ENCODE measurements at regions not wholly inside any gene's neighbourhood (a gene's known extent, or its start where the extent isn't known, plus 50 kb on each side); places are given as distances from the start of the nearest gene placed in this dataset.

- no peak overlapping the region for H2AFZ ChIP-seq (ENCODE audit: low read length)
- H3K27ac ChIP-seq (ENCODE audit: low read depth, low read length, poor library complexity, severe bottlenecking): no peak overlapping the region
- no peaks in the 10 kb centered on the region for H3K4me1 ChIP-seq (ENCODE audit: insufficient read depth, low read length, poor library complexity, severe bottlenecking)
- TF ChIP-seq EZH2phosphoT487 (IDR thresholded peaks at IDR 0.05; ENCODE audit: borderline replicate concordance, low read depth, low read length) (no peak), CTCF (conservative IDR thresholded peaks at IDR 0.05; ENCODE audit: low read length) (no peak)
- no peak overlapping the region for H3K4me2 ChIP-seq (ENCODE audit: low read length)
- BruUV-seq (replicated peaks): no TSS peak
- ChIA-PET POLR2A (no interaction called here), CTCF (ENCODE audit: unreplicated experiment) (no interaction called here)
- H3K9me2 ChIP-seq (ENCODE audit: insufficient read depth, low read length): no peaks in the 10 kb centered on the region
- no peaks in the 10 kb centered on the region for H3K9me3 ChIP-seq (ENCODE audit: low read length)
- H4K20me1 ChIP-seq (ENCODE audit: insufficient read depth, low read length): no peaks in the 10 kb centered on the region
- H3K36me3 ChIP-seq (ENCODE audit: insufficient read depth, low read length): no peaks in the 10 kb centered on the region
- no peak overlapping the region for H3K4me3 ChIP-seq (ENCODE audit: low read depth, low read length, poor library complexity, severe bottlenecking)
- intact Hi-C loops (cut with micrococcal nuclease; ENCODE audit: unreplicated experiment): no loop called here
- H3K79me2 ChIP-seq (ENCODE audit: insufficient read depth, low read depth, low read length): no peaks in the 10 kb centered on the region
- DNase-seq (ENCODE audit: low spot score): no peak
These were observed 222.8 kb upstream of the MSX2 start for GRCh38 chr5:174501461-174502069.

GRCh38 chr5:174503086-174503460 lies 221.3 kb upstream of the MSX2 start:
- no peak overlapping the region for H3K4me2 ChIP-seq (ENCODE audit: low read length)
- ChIA-PET CTCF (ENCODE audit: unreplicated experiment) (no interaction called here), POLR2A (no interaction called here)
- H3K79me2 ChIP-seq (ENCODE audit: insufficient read depth, low read depth, low read length): no peaks in the 10 kb centered on the region
- H3K4me1 ChIP-seq (ENCODE audit: insufficient read depth, low read length, poor library complexity, severe bottlenecking): no peaks in the 10 kb centered on the region
- DNase-seq (ENCODE audit: low spot score): no peak
- H2AFZ ChIP-seq (ENCODE audit: low read length): no peak overlapping the region
- no peaks in the 10 kb centered on the region for H3K9me2 ChIP-seq (ENCODE audit: insufficient read depth, low read length)
- no peaks in the 10 kb centered on the region for H3K9me3 ChIP-seq (ENCODE audit: low read length)
- BruUV-seq (replicated peaks): no TSS peak
- intact Hi-C loops (cut with micrococcal nuclease; ENCODE audit: unreplicated experiment): no loop called here
- no peak for TF ChIP-seq CTCF (conservative IDR thresholded peaks at IDR 0.05; ENCODE audit: low read length)
- no peak for TF ChIP-seq EZH2phosphoT487 (IDR thresholded peaks at IDR 0.05; ENCODE audit: borderline replicate concordance, low read depth, low read length)
- no peaks in the 10 kb centered on the region for H4K20me1 ChIP-seq (ENCODE audit: insufficient read depth, low read length)
- no peak overlapping the region for H3K4me3 ChIP-seq (ENCODE audit: low read depth, low read length, poor library complexity, severe bottlenecking)
- no peaks in the 10 kb centered on the region for H3K36me3 ChIP-seq (ENCODE audit: insufficient read depth, low read length)
- no peak overlapping the region for H3K27ac ChIP-seq (ENCODE audit: low read depth, low read length, poor library complexity, severe bottlenecking)

GRCh38 chr5:174503461-174504265 lies 220.7 kb upstream of the MSX2 start:
- Histone ChIP-seq H3K27ac (ENCODE audit: low read depth, low read length, poor library complexity, severe bottlenecking) (no peak overlapping the region), H3K9me3 (ENCODE audit: low read length) (no peaks in the 10 kb centered on the region), H3K4me1 (ENCODE audit: insufficient read depth, low read length, poor library complexity, severe bottlenecking) (no peaks in the 10 kb centered on the region), H3K9me2 (ENCODE audit: insufficient read depth, low read length) (no peaks in the 10 kb centered on the region), H3K4me3 (ENCODE audit: low read depth, low read length, poor library complexity, severe bottlenecking) (no peak overlapping the region), H2AFZ (ENCODE audit: low read length) (no peak overlapping the region), H3K4me2 (ENCODE audit: low read length) (no peak overlapping the region), H3K36me3 (ENCODE audit: insufficient read depth, low read length) (no peaks in the 10 kb centered on the region), H4K20me1 (ENCODE audit: insufficient read depth, low read length) (no peaks in the 10 kb centered on the region), H3K79me2 (ENCODE audit: insufficient read depth, low read depth, low read length) (no peaks in the 10 kb centered on the region)
- no TSS peak for BruUV-seq (replicated peaks)
- TF ChIP-seq CTCF (conservative IDR thresholded peaks at IDR 0.05; ENCODE audit: low read length) (no peak), EZH2phosphoT487 (IDR thresholded peaks at IDR 0.05; ENCODE audit: borderline replicate concordance, low read depth, low read length) (no peak)
- intact Hi-C loops (cut with micrococcal nuclease; ENCODE audit: unreplicated experiment): no loop called here
- DNase-seq (ENCODE audit: low spot score): no peak
- ChIA-PET POLR2A (interaction anchor here (0.6 to 1.1 kb wide), 2 partner anchors 12 to 900 kb away, joined by 3 to 5 read pairs; no protein-coding TSS in a partner anchor), CTCF (ENCODE audit: unreplicated experiment) (no interaction called here)

Data from OCI-LY7 (cell line).